Activated CD4-positive, alpha-beta memory T cell treated with anti-CD3 and anti-CD28 coated beads for 36 hours (primary cell): ENCODE measurements at regions not wholly inside any gene's neighbourhood (a gene's known extent, or its start where the extent isn't known, plus 50 kb on each side); places are given as distances from the start of the nearest gene placed in this dataset.

Source experiments
- CTCF ChIA-PET: fragments of 350-600 bp; sonication (Branson Sonifier 250); formaldehyde crosslinking; loops from one replicate; lab custom pipeline; 2021; ENCODE audit warnings: antibody characterized with exemption, inconsistent platforms; lab: Charles Lee
- POLR2A ChIA-PET: fragments of 350-600 bp; sonication (Branson Sonifier 250); formaldehyde crosslinking; loops from one replicate; lab custom pipeline; 2021; ENCODE audit warnings: antibody characterized with exemption; lab: Charles Lee
- DNase-seq: peaks from one replicate; pipeline ENCODE4 v3.0.0-alpha.2; 2020
- H3K27ac Mint-ChIP-seq: one replicate; pipeline ENCODE4 v1.8.0; 2021; ENCODE audit warnings: mixed read lengths
- H3K27me3 Mint-ChIP-seq: one replicate; pipeline ENCODE4 v1.8.0; 2021; ENCODE audit warnings: mixed read lengths
- H3K36me3 Mint-ChIP-seq: one replicate; pipeline ENCODE4 v1.8.0; 2021; ENCODE audit warnings: mixed read lengths
- H3K4me1 Mint-ChIP-seq: one replicate; pipeline ENCODE4 v1.8.0; 2021; ENCODE audit warnings: low read depth, mixed read lengths
- H3K4me3 Mint-ChIP-seq: one replicate; pipeline ENCODE4 v1.8.0; 2021; ENCODE audit warnings: mild to moderate bottlenecking, mixed read lengths
- H3K9me3 Mint-ChIP-seq: one replicate; pipeline ENCODE4 v1.8.0; 2021; ENCODE audit warnings: mixed read lengths
- intact Hi-C: fragments of 100-400 bp; cut with micrococcal nuclease; formaldehyde crosslinking; loops from one replicate; pipeline ENCODE4 v1.15.1; 2023

GRCh38 chr2:234735829-234736228 is 216.0 kb upstream of the SH3BP4 start:
- H3K27ac Mint-ChIP-seq: no peak overlapping the region
- intact Hi-C loops: no loop called here
- no peaks in the 10 kb centered on the region for H3K4me1 Mint-ChIP-seq
- H3K9me3 Mint-ChIP-seq: peaks cover 9% of the 10 kb centered on the region
- DNase-seq: no peak
- no peak overlapping the region for H3K4me3 Mint-ChIP-seq
- H3K27me3 Mint-ChIP-seq: peaks cover 21% of the 10 kb centered on the region
- peaks cover 4% of the 10 kb centered on the region for H3K36me3 Mint-ChIP-seq
- POLR2A ChIA-PET: no interaction called here
- CTCF ChIA-PET: no interaction called here

- Mint-ChIP-seq H3K4me3 (no peak overlapping the region), H3K9me3 (peaks cover 9% of the 10 kb centered on the region), H3K4me1 (no peaks in the 10 kb centered on the region), H3K27ac (no peak overlapping the region), H3K27me3 (peaks cover 20% of the 10 kb centered on the region), H3K36me3 (peaks cover 4% of the 10 kb centered on the region)
- ChIA-PET POLR2A (no interaction called here), CTCF (no interaction called here)
- no peak for DNase-seq
- intact Hi-C loops: no loop called here
Measured at GRCh38 chr2:234733795-234734600, 217.8 kb upstream of the SH3BP4 start.

- Mint-ChIP-seq H3K4me1 (no peaks in the 10 kb centered on the region), H3K27ac (no peak overlapping the region), H3K36me3 (peaks cover 4% of the 10 kb centered on the region), H3K9me3 (peaks cover 9% of the 10 kb centered on the region), H3K27me3 (peaks cover 16% of the 10 kb centered on the region), H3K4me3 (no peak overlapping the region)
- intact Hi-C loops: no loop called here
- DNase-seq: no peak
- ChIA-PET POLR2A (no interaction called here), CTCF (no interaction called here)
Measured at GRCh38 chr2:234733093-234733489, 218.7 kb upstream of the SH3BP4 start.

- no peak overlapping the region for H3K4me3 Mint-ChIP-seq
- H3K27ac Mint-ChIP-seq: no peak overlapping the region
- peaks cover 11% of the 10 kb centered on the region for H3K27me3 Mint-ChIP-seq
- ChIA-PET POLR2A (no interaction called here), CTCF (no interaction called here)
- DNase-seq: no peak
- peaks cover 9% of the 10 kb centered on the region for H3K9me3 Mint-ChIP-seq
- H3K36me3 Mint-ChIP-seq: peaks cover 4% of the 10 kb centered on the region
- H3K4me1 Mint-ChIP-seq: no peaks in the 10 kb centered on the region
- intact Hi-C loops: no loop called here
Measured at GRCh38 chr2:234732404-234733092, 219.3 kb upstream of the SH3BP4 start.

GRCh38 chr2:234731236-234731635 is 220.6 kb upstream of the SH3BP4 start:
- H3K4me3 Mint-ChIP-seq: no peak overlapping the region
- H3K9me3 Mint-ChIP-seq: peaks cover 9% of the 10 kb centered on the region
- H3K4me1 Mint-ChIP-seq: no peaks in the 10 kb centered on the region
- POLR2A ChIA-PET: no interaction called here
- DNase-seq: no peak
- peaks cover 4% of the 10 kb centered on the region for H3K36me3 Mint-ChIP-seq
- H3K27ac Mint-ChIP-seq: no peak overlapping the region
- CTCF ChIA-PET: no interaction called here
- intact Hi-C loops: no loop called here
- peaks cover 9% of the 10 kb centered on the region for H3K27me3 Mint-ChIP-seq

GRCh38 chr2:234730066-234730640 is 221.7 kb upstream of the SH3BP4 start:
- H3K4me1 Mint-ChIP-seq: no peaks in the 10 kb centered on the region

GRCh38 chr2:234725528-234726264 is 226.1 kb upstream of the SH3BP4 start:
- CTCF ChIA-PET: no interaction called here
- POLR2A ChIA-PET: no interaction called here
- Mint-ChIP-seq H3K27me3 (peaks cover 11% of the 10 kb centered on the region), H3K9me3 (no peaks in the 10 kb centered on the region), H3K36me3 (no peaks in the 10 kb centered on the region), H3K27ac (no peak overlapping the region), H3K4me3 (no peak overlapping the region), H3K4me1 (no peaks in the 10 kb centered on the region)
- intact Hi-C loops: no loop called here
- no peak for DNase-seq

More at GRCh38 chr2:234730066-234730640, 221.7 kb upstream of the SH3BP4 start:
- DNase-seq: no peak
- CTCF ChIA-PET: no interaction called here
- intact Hi-C loops: no loop called here
- POLR2A ChIA-PET: no interaction called here
- Mint-ChIP-seq H3K27ac (no peak overlapping the region), H3K9me3 (peaks cover 4% of the 10 kb centered on the region), H3K27me3 (peaks cover 12% of the 10 kb centered on the region), H3K4me3 (no peak overlapping the region), H3K36me3 (no peaks in the 10 kb centered on the region)

GRCh38 chr2:234724850-234725249 is 227.0 kb upstream of the SH3BP4 start:
- CTCF ChIA-PET: no interaction called here
- Mint-ChIP-seq H3K9me3 (no peaks in the 10 kb centered on the region), H3K27me3 (peaks cover 13% of the 10 kb centered on the region), H3K27ac (no peak overlapping the region), H3K4me3 (no peak overlapping the region), H3K4me1 (no peaks in the 10 kb centered on the region), H3K36me3 (no peaks in the 10 kb centered on the region)
- DNase-seq: no peak
- POLR2A ChIA-PET: no interaction called here
- intact Hi-C loops: no loop called here

- CTCF ChIA-PET: no interaction called here
- intact Hi-C loops: no loop called here
- no peak for DNase-seq
- no peaks in the 10 kb centered on the region for H3K36me3 Mint-ChIP-seq
- no peak overlapping the region for H3K27ac Mint-ChIP-seq
- no peaks in the 10 kb centered on the region for H3K9me3 Mint-ChIP-seq
- POLR2A ChIA-PET: no interaction called here
- H3K27me3 Mint-ChIP-seq: peaks cover 15% of the 10 kb centered on the region
- no peaks in the 10 kb centered on the region for H3K4me1 Mint-ChIP-seq
- no peak overlapping the region for H3K4me3 Mint-ChIP-seq
Measured at GRCh38 chr2:234723400-234723799, 226.5 kb upstream of the ARL4C start.

GRCh38 chr2:234722176-234722575 is 225.3 kb upstream of the ARL4C start:
- DNase-seq: no peak
- CTCF ChIA-PET: no interaction called here
- Mint-ChIP-seq H3K27me3 (peaks cover 16% of the 10 kb centered on the region), H3K27ac (no peak overlapping the region), H3K4me3 (no peak overlapping the region), H3K9me3 (no peaks in the 10 kb centered on the region), H3K4me1 (no peaks in the 10 kb centered on the region), H3K36me3 (no peaks in the 10 kb centered on the region)
- intact Hi-C loops: no loop called here
- POLR2A ChIA-PET: no interaction called here

- no peak overlapping the region for H3K4me3 Mint-ChIP-seq
- H3K9me3 Mint-ChIP-seq: no peaks in the 10 kb centered on the region
- POLR2A ChIA-PET: no interaction called here
Measured at GRCh38 chr2:234719116-234719716, 222.3 kb upstream of the ARL4C start.

GRCh38 chr2:234716271-234716670 is 219.4 kb upstream of the ARL4C start:
- POLR2A ChIA-PET: no interaction called here
- H3K27ac Mint-ChIP-seq: no peak overlapping the region

More at GRCh38 chr2:234719116-234719716, 222.3 kb upstream of the ARL4C start:
- Mint-ChIP-seq H3K36me3 (no peaks in the 10 kb centered on the region), H3K27ac (no peak overlapping the region), H3K27me3 (peaks cover 11% of the 10 kb centered on the region), H3K4me1 (no peaks in the 10 kb centered on the region)
- no peak for DNase-seq
- CTCF ChIA-PET: no interaction called here
- intact Hi-C loops: no loop called here

More at GRCh38 chr2:234716271-234716670, 219.4 kb upstream of the ARL4C start:
- Mint-ChIP-seq H3K4me3 (no peak overlapping the region), H3K9me3 (no peaks in the 10 kb centered on the region), H3K4me1 (no peaks in the 10 kb centered on the region), H3K36me3 (no peaks in the 10 kb centered on the region), H3K27me3 (peaks cover 14% of the 10 kb centered on the region)
- no peak for DNase-seq
- CTCF ChIA-PET: no interaction called here
- intact Hi-C loops: no loop called here
